ENCODE measurements at regions not wholly inside any gene's neighbourhood (a gene's known extent, or its start where the extent isn't known, plus 50 kb on each side); places are given as distances from the start of the nearest gene placed in this dataset.
A peak's percentile ranks its signal among the peaks of the same experiment; 100 is the strongest.

- DNase-seq (ENCODE audit: low spot score): no peak
These were observed 127.0 kb upstream of the GATB start for GRCh38 chr4:151887816-151888180.

- DNase-seq (ENCODE audit: low spot score): no peak
These were observed 126.4 kb upstream of the GATB start for GRCh38 chr4:151887031-151887815.

- DNase-seq (ENCODE audit: low spot score): no peak
These were observed 124.3 kb upstream of the GATB start for GRCh38 chr4:151885123-151885522.

GRCh38 chr4:151883747-151884146 is 122.9 kb upstream of the GATB start:
- DNase-seq (ENCODE audit: low spot score): no peak

GRCh38 chr4:151882072-151882803 is 121.4 kb upstream of the GATB start:
- DNase-seq (ENCODE audit: low spot score): no peak

- no peak for DNase-seq (ENCODE audit: low spot score)
These were observed 119.1 kb upstream of the GATB start for GRCh38 chr4:151879705-151880445.

GRCh38 chr4:151876381-151876988 is 115.7 kb upstream of the GATB start:
- DNase-seq (ENCODE audit: low spot score): no peak

GRCh38 chr4:151874328-151874727 is 113.5 kb upstream of the GATB start:
- no peak for DNase-seq (ENCODE audit: low spot score)

- DNase-seq (ENCODE audit: low spot score): no peak
These were observed 105.7 kb upstream of the GATB start for GRCh38 chr4:151866592-151866918.

GRCh38 chr4:151865744-151866591 is 105.2 kb upstream of the GATB start:
- DNase-seq (ENCODE audit: low spot score): no peak

- peak; percentile 8 for DNase-seq (ENCODE audit: low spot score)
These were observed 104.5 kb upstream of the GATB start for GRCh38 chr4:151865312-151865711.

- DNase-seq (ENCODE audit: low spot score): no peak
These were observed 103.3 kb upstream of the GATB start for GRCh38 chr4:151864068-151864467.

GRCh38 chr4:151862766-151863165 is 102.0 kb upstream of the GATB start:
- no peak for DNase-seq (ENCODE audit: low spot score)

- no peak for DNase-seq (ENCODE audit: low spot score)
These were observed 99.8 kb upstream of the GATB start for GRCh38 chr4:151860561-151861093.

GRCh38 chr4:151859641-151860040 is 98.8 kb upstream of the GATB start:
- no peak for DNase-seq (ENCODE audit: low spot score)

GRCh38 chr4:151858356-151858755 is 97.5 kb upstream of the GATB start:
- DNase-seq (ENCODE audit: low spot score): no peak

- DNase-seq (ENCODE audit: low spot score): no peak
These were observed 96.6 kb upstream of the GATB start for GRCh38 chr4:151857368-151857767.

- no peak for DNase-seq (ENCODE audit: low spot score)
These were observed 94.9 kb upstream of the GATB start for GRCh38 chr4:151855747-151856146.

- no peak for DNase-seq (ENCODE audit: low spot score)
These were observed 93.9 kb upstream of the GATB start for GRCh38 chr4:151854731-151855130.

GRCh38 chr4:151853034-151853433 is 92.2 kb upstream of the GATB start:
- DNase-seq (ENCODE audit: low spot score): no peak

GRCh38 chr4:151852202-151852601 is 91.4 kb upstream of the GATB start:
- no peak for DNase-seq (ENCODE audit: low spot score)

All from CD4-positive, alpha-beta T cell treated with Interleukin-2 at 100 ng/mL for 4 hours (primary cell).